NCI-H526 (cell line): ENCODE measurements at regions not wholly inside any gene's neighbourhood (a gene's known extent, or its start where the extent isn't known, plus 50 kb on each side); places are given as distances from the start of the nearest gene placed in this dataset.

Experiments
- DNase-seq, 2 experiments: peaks; one replicate each; lab custom pipeline; 2025; lab: John Stamatoyannopoulos, UW

- DNase-seq = no peak
Observed at GRCh38 chr4:43243433-43244116, 351.1 kb downstream of the GRXCR1 start.

- DNase-seq = no peak
Observed at GRCh38 chr4:43244688-43245382, 352.3 kb downstream of the GRXCR1 start.

- DNase-seq = no peak
Observed at GRCh38 chr4:43251841-43252240, 359.3 kb downstream of the GRXCR1 start.

- DNase-seq = no peak
Observed at GRCh38 chr4:43253541-43253940, 361.0 kb downstream of the GRXCR1 start.

- DNase-seq = no peak
Observed at GRCh38 chr4:43264730-43265129, 372.2 kb downstream of the GRXCR1 start.

GRCh38 chr4:43271946-43272345 lies 379.4 kb downstream of the GRXCR1 start:
- DNase-seq = no peak

GRCh38 chr4:43274376-43274775 lies 381.9 kb downstream of the GRXCR1 start:
- no peak for DNase-seq

- no peak for DNase-seq
Observed at GRCh38 chr4:43275779-43276178, 383.3 kb downstream of the GRXCR1 start.

- DNase-seq = no peak
Observed at GRCh38 chr4:43276321-43276720, 383.8 kb downstream of the GRXCR1 start.

- no peak for DNase-seq
Observed at GRCh38 chr4:43277003-43277402, 384.5 kb downstream of the GRXCR1 start.

GRCh38 chr4:43282534-43282933 lies 390.0 kb downstream of the GRXCR1 start:
- DNase-seq = no peak

- no peak for DNase-seq
Observed at GRCh38 chr4:43286137-43286536, 393.6 kb downstream of the GRXCR1 start.

- DNase-seq = no peak
Observed at GRCh38 chr4:43296946-43297528, 404.5 kb downstream of the GRXCR1 start.

GRCh38 chr4:43316813-43317212 lies 424.3 kb downstream of the GRXCR1 start:
- no peak for DNase-seq

GRCh38 chr4:43325220-43325967 lies 432.9 kb downstream of the GRXCR1 start:
- DNase-seq = no peak

- no peak for DNase-seq
Observed at GRCh38 chr4:43330288-43330687, 437.8 kb downstream of the GRXCR1 start.

GRCh38 chr4:43331226-43332051 lies 438.9 kb downstream of the GRXCR1 start:
- no peak for DNase-seq

- DNase-seq = no peak
Observed at GRCh38 chr4:43332052-43332425, 439.5 kb downstream of the GRXCR1 start.

GRCh38 chr4:43337707-43338106 lies 445.2 kb downstream of the GRXCR1 start:
- no peak for DNase-seq

GRCh38 chr4:43339435-43339834 lies 446.9 kb downstream of the GRXCR1 start:
- DNase-seq = no peak

GRCh38 chr4:43341741-43342140 lies 449.2 kb downstream of the GRXCR1 start:
- no peak for DNase-seq

- no peak for DNase-seq
Observed at GRCh38 chr4:43343298-43343697, 450.8 kb downstream of the GRXCR1 start.
